Gastrocnemius medialis (tissue), 4 donors: ENCODE measurements at regions not wholly inside any gene's neighbourhood (a gene's known extent, or its start where the extent isn't known, plus 50 kb on each side); places are given as distances from the start of the nearest gene placed in this dataset.

Source experiments
- ATAC-seq, 2 donors: fragments of 150-250 bp; one replicate each; pipeline ENCODE4 v1.9.1; 2016
- DNase-seq, 2 donors: peaks; one replicate each; pipeline ENCODE4 v3.0.0-alpha.2; 2019
- H3K27ac ChIP-seq, 4 donors: fragments of 200-600 bp; sonication (generic); 1 replicate in 1 of 4; 2 replicates in 3 of 4; pipeline ENCODE4 v1.5.1; 2016 to 2018; ENCODE audit warnings: mild to moderate bottlenecking in 2 of 4, moderate library complexity in 1 of 4
- H3K27me3 ChIP-seq, 3 donors: fragments of 200-600 bp; sonication (generic) in 2 of 3; 1 replicate in 1 of 3; 2 replicates in 2 of 3; pipeline versions ENCODE4 v1.5.1 to v1.6.0; 2016 to 2019; ENCODE audit warnings: mild to moderate bottlenecking in 1 of 3, moderate library complexity in 1 of 3
- H3K36me3 ChIP-seq, 2 donors: fragments of 200-600 bp; sonication (generic) in 1 of 2; one replicate each; pipeline ENCODE4 v1.5.1; 2017 to 2018
- H3K4me1 ChIP-seq, 2 donors: fragments of 200-600 bp; sonication (generic) in 1 of 2; one replicate each; pipeline ENCODE4 v1.5.1; 2016 to 2017; ENCODE audit warnings: mild to moderate bottlenecking in 2 of 2
- H3K4me3 ChIP-seq, 4 donors: fragments of 200-600 bp; sonication (generic) in 3 of 4; 1 replicate in 1 of 4; 2 replicates in 3 of 4; pipeline ENCODE4 v1.5.1; 2016 to 2019; ENCODE audit warnings: mild to moderate bottlenecking in 2 of 4
- H3K9me3 ChIP-seq, 3 donors: fragments of 200-600 bp; sonication (generic) in 2 of 3; 1 replicate in 1 of 3; 2 replicates in 2 of 3; pipeline ENCODE4 v1.5.1; 2016 to 2019
- POLR2A ChIP-seq, 2 donors: fragments of 450-650 bp; IDR thresholded peaks; one replicate each; pipeline ENCODE4 v1.6.1; 2017; ENCODE audit warnings: antibody characterized with exemption in 2 of 2, mild to moderate bottlenecking in 2 of 2, moderate library complexity in 2 of 2
- in situ Hi-C, 4 donors: fragments of 200-750 bp; cut with MboI; loops; one replicate each; pipeline versions ENCODE4 v1.15.0 to v1.8.0; 2017; ENCODE audit warnings: low sequenced_read_pairs in 4 of 4
- intact Hi-C: fragments of 100-400 bp; cut with DNase I; formaldehyde crosslinking; loops from one replicate; pipeline ENCODE4 v1.15.1; 2023; ENCODE audit warnings: low total_unique reads
- TF ChIP-seq, protein P1 (sequence below), 5 experiments: fragments of 450-650 bp in 3 of 5; fragments of 200-600 bp in 2 of 5; sonication (generic) in 2 of 5; IDR thresholded peaks in 4 of 5; conservative IDR thresholded peaks in 1 of 5; 1 replicate in 4 of 5; 2 replicates in 1 of 5; pipeline ENCODE4 v1.5.1; 2016 to 2019; ENCODE audit warnings: antibody characterized with exemption in 5 of 5, mild to moderate bottlenecking in 3 of 5, moderate library complexity in 3 of 5

- Histone ChIP-seq H3K36me3 (no peaks in the 10 kb centered on the region), H3K9me3 (no peaks in the 10 kb centered on the region), H3K27me3 (no peaks in the 10 kb centered on the region), H3K4me1 (no peaks in the 10 kb centered on the region), H3K4me3 (no peak overlapping the region), H3K27ac (no peak overlapping the region)
- TF ChIP-seq, protein P1, sequence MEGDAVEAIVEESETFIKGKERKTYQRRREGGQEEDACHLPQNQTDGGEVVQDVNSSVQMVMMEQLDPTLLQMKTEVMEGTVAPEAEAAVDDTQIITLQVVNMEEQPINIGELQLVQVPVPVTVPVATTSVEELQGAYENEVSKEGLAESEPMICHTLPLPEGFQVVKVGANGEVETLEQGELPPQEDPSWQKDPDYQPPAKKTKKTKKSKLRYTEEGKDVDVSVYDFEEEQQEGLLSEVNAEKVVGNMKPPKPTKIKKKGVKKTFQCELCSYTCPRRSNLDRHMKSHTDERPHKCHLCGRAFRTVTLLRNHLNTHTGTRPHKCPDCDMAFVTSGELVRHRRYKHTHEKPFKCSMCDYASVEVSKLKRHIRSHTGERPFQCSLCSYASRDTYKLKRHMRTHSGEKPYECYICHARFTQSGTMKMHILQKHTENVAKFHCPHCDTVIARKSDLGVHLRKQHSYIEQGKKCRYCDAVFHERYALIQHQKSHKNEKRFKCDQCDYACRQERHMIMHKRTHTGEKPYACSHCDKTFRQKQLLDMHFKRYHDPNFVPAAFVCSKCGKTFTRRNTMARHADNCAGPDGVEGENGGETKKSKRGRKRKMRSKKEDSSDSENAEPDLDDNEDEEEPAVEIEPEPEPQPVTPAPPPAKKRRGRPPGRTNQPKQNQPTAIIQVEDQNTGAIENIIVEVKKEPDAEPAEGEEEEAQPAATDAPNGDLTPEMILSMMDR (IDR thresholded peaks at IDR 0.05 in 4 of 5, conservative IDR thresholded peaks at IDR 0.05 in 1 of 5), result no peak
- TF ChIP-seq POLR2A (IDR thresholded peaks at IDR 0.05), result no peak
- in situ Hi-C loops (loop anchor here in 3 of 4 donors (25.0 kb wide), 2 partner anchors 316 to 941 kb away; no protein-coding TSS in a partner anchor), intact Hi-C loops (no loop called here)
- ATAC-seq, result no peak
- no peak for DNase-seq
These were observed 284.2 kb downstream of the LRFN2 start for GRCh38 chr6:40302856-40303454.

DNA sequence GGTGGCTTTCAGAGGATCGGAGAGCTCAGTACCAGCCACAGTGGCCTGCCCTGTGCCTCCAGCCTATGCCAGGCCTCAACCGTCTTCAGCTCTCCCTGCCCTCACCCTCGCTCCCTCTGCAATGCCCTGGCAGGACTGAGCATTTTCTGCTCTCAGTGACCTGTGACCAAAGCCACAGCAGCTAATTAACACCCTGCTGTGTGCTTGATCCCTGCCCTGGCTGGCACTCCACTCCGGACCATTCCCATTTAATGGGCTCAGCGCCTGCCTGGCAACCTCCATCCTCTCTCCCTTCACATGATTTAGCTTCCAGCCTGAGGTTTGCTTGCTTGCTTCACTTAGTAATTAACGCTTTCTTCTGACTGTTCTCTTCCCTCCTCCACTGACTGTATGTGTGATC is 287.5 kb downstream of the LRFN2 start:
- Histone ChIP-seq H3K9me3 (no peaks in the 10 kb centered on the region), H3K27me3 (no peaks in the 10 kb centered on the region), H3K4me1 (no peaks in the 10 kb centered on the region), H3K27ac (no peak overlapping the region), H3K36me3 (no peaks in the 10 kb centered on the region), H3K4me3 (no peak overlapping the region)
- intact Hi-C loops (no loop called here), in situ Hi-C loops (loop anchor here (10.0 to 25.0 kb wide), 3 partner anchors 312 to 937 kb away; no protein-coding TSS in a partner anchor)
- DNase-seq (no peak), ATAC-seq (no peak)
- TF ChIP-seq POLR2A (IDR thresholded peaks at IDR 0.05), result no peak
- TF ChIP-seq, protein P1 (IDR thresholded peaks at IDR 0.05 in 4 of 5, conservative IDR thresholded peaks at IDR 0.05 in 1 of 5), result no peak

- no peaks in the 10 kb centered on the region for H3K4me1 ChIP-seq
These were observed 289.0 kb downstream of the LRFN2 start for GRCh38 chr6:40298207-40298606.

DNA sequence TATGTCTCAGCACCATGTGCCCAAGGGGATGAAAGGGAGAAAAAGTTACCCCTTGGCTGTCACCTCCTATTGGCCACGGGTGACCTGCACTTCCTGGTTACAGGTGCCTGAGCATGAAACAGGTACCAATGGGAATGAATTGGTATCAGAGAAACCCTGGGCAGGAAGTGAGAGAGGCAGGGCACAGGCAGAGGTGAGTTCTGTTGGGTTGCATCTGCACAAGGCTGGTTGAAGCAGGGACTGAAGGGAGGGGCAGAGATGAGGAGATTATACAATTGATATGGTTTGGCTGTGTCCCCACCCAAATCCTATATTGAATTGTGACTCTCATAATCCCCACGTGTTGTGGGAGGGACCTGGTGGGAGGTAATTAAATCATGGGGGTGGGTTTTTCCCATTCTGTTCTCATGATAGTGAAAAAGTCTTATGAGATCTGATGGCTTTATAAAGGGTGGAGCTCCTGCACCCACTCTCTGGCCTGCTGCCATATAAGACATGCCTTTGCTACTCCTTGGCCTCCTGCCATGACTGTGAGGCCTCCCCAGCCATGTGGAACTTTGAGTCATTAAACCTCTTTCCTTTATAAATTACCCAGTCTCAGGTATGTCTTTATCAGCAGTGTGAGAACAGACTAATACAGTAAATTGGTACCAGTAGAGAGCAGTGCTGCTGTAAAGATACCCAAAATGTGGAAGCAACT is 291.8 kb downstream of the LRFN2 start:
- Histone ChIP-seq H3K27me3 (no peaks in the 10 kb centered on the region), H3K9me3 (no peaks in the 10 kb centered on the region), H3K27ac (no peak overlapping the region), H3K36me3 (no peaks in the 10 kb centered on the region), H3K4me1 (no peaks in the 10 kb centered on the region), H3K4me3 (no peak overlapping the region)
- in situ Hi-C loops, result loop anchor here in 1 of 4 donors (10.0 kb wide), 1 partner anchor 311 kb away; no protein-coding TSS in a partner anchor
- intact Hi-C loops, result no loop called here
- TF ChIP-seq, protein P1 (IDR thresholded peaks at IDR 0.05 in 4 of 5, conservative IDR thresholded peaks at IDR 0.05 in 1 of 5), result no peak
- TF ChIP-seq POLR2A (IDR thresholded peaks at IDR 0.05), result no peak
- DNase-seq (no peak), ATAC-seq (no peak)

More at GRCh38 chr6:40298207-40298606, 289.0 kb downstream of the LRFN2 start:
- intact Hi-C loops (no loop called here), in situ Hi-C loops (loop anchor here in 1 of 4 donors (10.0 kb wide), 1 partner anchor 313 kb away; no protein-coding TSS in a partner anchor)
- no peaks in the 10 kb centered on the region for H3K36me3 ChIP-seq
- H3K9me3 ChIP-seq, result no peaks in the 10 kb centered on the region
- no peak overlapping the region for H3K4me3 ChIP-seq
- no peaks in the 10 kb centered on the region for H3K27me3 ChIP-seq
- DNase-seq, result no peak
- TF ChIP-seq, protein P1 (IDR thresholded peaks at IDR 0.05 in 4 of 5, conservative IDR thresholded peaks at IDR 0.05 in 1 of 5), result no peak
- no peak for TF ChIP-seq POLR2A (IDR thresholded peaks at IDR 0.05)
- no peak overlapping the region for H3K27ac ChIP-seq
- ATAC-seq, result no peak
